CD4-positive, alpha-beta T cell (primary cell): ENCODE measurements at regions not wholly inside any gene's neighbourhood (a gene's known extent, or its start where the extent isn't known, plus 50 kb on each side); places are given as distances from the start of the nearest gene placed in this dataset.

Source experiments
- ATAC-seq: fragments of 200-7000 bp; cut with Tn5 transposase; one replicate; pipeline ENCODE4 v1.10.0; 2022; ENCODE audit warnings: mild to moderate bottlenecking; ENCODE audit not compliant: poor library complexity
- CTCF ChIA-PET: fragments of 350-600 bp; sonication (Branson Sonifier 250); formaldehyde crosslinking; loops from one replicate; lab custom pipeline; 2021; ENCODE audit warnings: antibody characterized with exemption, inconsistent platforms; lab: Charles Lee
- POLR2A ChIA-PET: fragments of 350-600 bp; sonication (Branson Sonifier 250); formaldehyde crosslinking; loops from one replicate; lab custom pipeline; 2021; ENCODE audit warnings: antibody characterized with exemption, inconsistent platforms; lab: Charles Lee
- DNase-seq, 14 experiments: peaks; one replicate each; pipeline ENCODE4 v3.0.0-alpha.2; 2013 to 2020; ENCODE audit warnings: mixed read lengths in 2 of 14
- H3K27ac ChIP-seq, 2 donors: one replicate each; pipeline versions ENCODE4 v1.5.1 to v1.7.0; 2013; ENCODE audit warnings: low read length in 2 of 2, low read depth in 1 of 2, mild to moderate bottlenecking in 1 of 2
- H3K27me3 ChIP-seq, 2 experiments: 1 replicate in 1 of 2; 2 replicates in 1 of 2; pipeline versions ENCODE4 v1.6.1 to v1.7.0; 2013; ENCODE audit warnings: low read length in 2 of 2, control low read depth in 1 of 2, mild to moderate bottlenecking in 1 of 2, moderate library complexity in 1 of 2; ENCODE audit not compliant: insufficient read depth in 2 of 2, control insufficient read depth in 1 of 2
- H3K36me3 ChIP-seq: one replicate; pipeline ENCODE4 v1.6.1; 2013; ENCODE audit warnings: low read length, control low read depth; ENCODE audit not compliant: insufficient read depth
- H3K4me1 ChIP-seq: one replicate; pipeline ENCODE4 v1.6.1; 2013; ENCODE audit warnings: low read length, control low read depth; ENCODE audit not compliant: insufficient read depth
- H3K4me3 ChIP-seq: one replicate; pipeline ENCODE4 v1.5.1; 2013; ENCODE audit warnings: mild to moderate bottlenecking, low read length, moderate library complexity
- H3K9me3 ChIP-seq, 2 experiments: 1 replicate in 1 of 2; 2 replicates in 1 of 2; pipeline versions ENCODE4 v1.6.1 to v1.7.0; 2013; ENCODE audit warnings: low read length in 2 of 2, mild to moderate bottlenecking in 2 of 2, control low read depth in 1 of 2, moderate library complexity in 1 of 2; ENCODE audit not compliant: control insufficient read depth in 1 of 2, insufficient read depth in 1 of 2
- H3K27ac Mint-ChIP-seq: one replicate; pipeline ENCODE4 v1.8.0; 2020; ENCODE audit warnings: mixed read lengths
- H3K27me3 Mint-ChIP-seq: one replicate; pipeline ENCODE4 v1.8.0; 2021; ENCODE audit warnings: mixed read lengths
- H3K36me3 Mint-ChIP-seq: one replicate; pipeline ENCODE4 v1.8.0; 2021; ENCODE audit warnings: low read depth, mixed read lengths
- H3K4me1 Mint-ChIP-seq: one replicate; pipeline ENCODE4 v1.8.0; 2021; ENCODE audit warnings: low read depth, mixed read lengths
- H3K4me3 Mint-ChIP-seq: one replicate; pipeline ENCODE4 v1.8.0; 2020; ENCODE audit warnings: mild to moderate bottlenecking, mixed read lengths
- H3K9me3 Mint-ChIP-seq: one replicate; pipeline ENCODE4 v1.8.0; 2020; ENCODE audit warnings: mixed read lengths
- CTCF ChIP-seq: fragments of 200-600 bp; IDR thresholded peaks from one replicate; pipeline ENCODE4 v1.8.0; 2022; ENCODE audit warnings: antibody characterized with exemption, mild to moderate bottlenecking
- intact Hi-C, 2 experiments: fragments of 100-400 bp; cut with DNase I in 1 of 2; cut with micrococcal nuclease in 1 of 2; formaldehyde crosslinking; loops; one replicate each; pipeline versions ENCODE4 v1.15.1 to v1.9.0; 2023 to 2025; cut with DNase I, micrococcal nuclease

GRCh38 chr12:91643763-91644162 is 461.1 kb upstream of the DCN start:
- H3K4me3 ChIP-seq, result no peak overlapping the region
- H3K9me3 Mint-ChIP-seq, result no peaks in the 10 kb centered on the region
- H3K27me3 Mint-ChIP-seq, result no peaks in the 10 kb centered on the region
- no peak overlapping the region for H3K27ac ChIP-seq
- H3K36me3 Mint-ChIP-seq, result no peaks in the 10 kb centered on the region
- no peak overlapping the region for H3K27ac Mint-ChIP-seq
- H3K4me3 Mint-ChIP-seq, result no peak overlapping the region
- no peak for ATAC-seq
- TF ChIP-seq CTCF, result no peak
- POLR2A ChIA-PET, result interaction anchor here (0.7 kb wide), 1 partner anchor 397 kb away, joined by 3 read pairs; no protein-coding TSS in a partner anchor
- no peaks in the 10 kb centered on the region for H3K36me3 ChIP-seq
- no peaks in the 10 kb centered on the region for H3K9me3 ChIP-seq
- no peaks in the 10 kb centered on the region for H3K27me3 ChIP-seq
- H3K4me1 ChIP-seq, result no peaks in the 10 kb centered on the region
- intact Hi-C loops, result no loop called here
- DNase-seq, result no peak
- no peaks in the 10 kb centered on the region for H3K4me1 Mint-ChIP-seq
- CTCF ChIA-PET, result no interaction called here

GRCh38 chr12:91640021-91640420 is 457.4 kb upstream of the DCN start:
- ChIA-PET CTCF (interaction anchor here (1.5 kb wide), 1 partner anchor 17 kb away, joined by 3 read pairs; no protein-coding TSS in a partner anchor), POLR2A (no interaction called here)
- intact Hi-C loops, result no loop called here
- no peak for ATAC-seq
- Mint-ChIP-seq H3K27me3 (no peaks in the 10 kb centered on the region), H3K36me3 (no peaks in the 10 kb centered on the region), H3K4me1 (no peaks in the 10 kb centered on the region), H3K27ac (no peak overlapping the region), H3K4me3 (no peak overlapping the region), H3K9me3 (no peaks in the 10 kb centered on the region)
- H3K4me3 ChIP-seq, result no peak overlapping the region
- no peak overlapping the region for H3K27ac ChIP-seq
- no peaks in the 10 kb centered on the region for H3K36me3 ChIP-seq
- no peak for TF ChIP-seq CTCF
- H3K9me3 ChIP-seq, result no peaks in the 10 kb centered on the region
- H3K4me1 ChIP-seq, result no peaks in the 10 kb centered on the region
- no peak for DNase-seq
- no peaks in the 10 kb centered on the region for H3K27me3 ChIP-seq

- Mint-ChIP-seq H3K9me3 (no peaks in the 10 kb centered on the region), H3K27me3 (no peaks in the 10 kb centered on the region), H3K36me3 (no peaks in the 10 kb centered on the region), H3K4me1 (no peaks in the 10 kb centered on the region), H3K4me3 (no peak overlapping the region), H3K27ac (no peak overlapping the region)
- ChIA-PET POLR2A (interaction anchor here (1.2 kb wide), 1 partner anchor 18 kb away, joined by 3 read pairs; no protein-coding TSS in a partner anchor), CTCF (interaction anchor here (1.5 kb wide), 1 partner anchor 17 kb away, joined by 3 read pairs; no protein-coding TSS in a partner anchor)
- no peak for DNase-seq
- no peaks in the 10 kb centered on the region for H3K27me3 ChIP-seq
- peaks cover 0 to under 1% of the 10 kb centered on the region in 2 experiments for H3K9me3 ChIP-seq
- H3K27ac ChIP-seq, result no peak overlapping the region
- TF ChIP-seq CTCF, result no peak
- no peaks in the 10 kb centered on the region for H3K36me3 ChIP-seq
- ATAC-seq, result no peak
- no peaks in the 10 kb centered on the region for H3K4me1 ChIP-seq
- intact Hi-C loops, result no loop called here
- H3K4me3 ChIP-seq, result no peak overlapping the region
Measured at GRCh38 chr12:91639327-91639726, 456.7 kb upstream of the DCN start.
